Lower leg skin (tissue), 3 donors: ENCODE measurements at regions not wholly inside any gene's neighbourhood (a gene's known extent, or its start where the extent isn't known, plus 50 kb on each side); places are given as distances from the start of the nearest gene placed in this dataset.

Experiments used
- CTCF ChIP-seq, 3 donors: fragments of 450-650 bp; IDR thresholded peaks; one replicate each; pipeline ENCODE4 v1.5.1; 2016; ENCODE audit warnings: antibody characterized with exemption in 3 of 3, mild to moderate bottlenecking in 3 of 3, moderate library complexity in 2 of 3
- POLR2A ChIP-seq, 2 donors: fragments of 450-650 bp; IDR thresholded peaks; one replicate each; pipeline ENCODE4 v1.6.1; 2016 to 2017; ENCODE audit warnings: antibody characterized with exemption in 2 of 2, mild to moderate bottlenecking in 1 of 2, moderate library complexity in 1 of 2

- TF ChIP-seq POLR2A (IDR thresholded peaks at IDR 0.05) (no peak), CTCF (IDR thresholded peaks at IDR 0.05) (no peak)
Measured at GRCh38 chr22:49667236-49667635, 160.4 kb downstream of the BRD1 start.
